Body of pancreas (tissue), 4 donors: ENCODE measurements at regions not wholly inside any gene's neighbourhood (a gene's known extent, or its start where the extent isn't known, plus 50 kb on each side); places are given as distances from the start of the nearest gene placed in this dataset.
"Not testable (repeated sequence)": the region's sequence is repeated elsewhere in the genome, so short reads cannot be mapped to it uniquely, and the experiment has no call there.

Source experiments
- ATAC-seq: fragments of 150-250 bp; one replicate; pipeline ENCODE4 v1.9.1; 2016
- DNase-seq, 4 donors: peaks; one replicate each; pipeline ENCODE4 v3.0.0-alpha.2; 2019
- H3K27ac ChIP-seq, 4 donors: fragments of 200-600 bp; sonication (generic); 1 replicate in 3 of 4; 2 replicates in 1 of 4; pipeline versions ENCODE4 v1.5.1 to v1.6.1; 2016 to 2019; ENCODE audit warnings: mild to moderate bottlenecking in 1 of 4, mixed read lengths in 1 of 4, moderate library complexity in 1 of 4
- H3K27me3 ChIP-seq, 2 donors: fragments of 200-600 bp; sonication (generic); one replicate each; pipeline ENCODE4 v1.6.0; 2016; ENCODE audit warnings: mild to moderate bottlenecking in 1 of 2
- H3K36me3 ChIP-seq, 2 donors: fragments of 200-600 bp; sonication (generic); replicated peaks in 1 of 2; 2 replicates each; pipeline ENCODE4 v1.5.1; 2016; ENCODE audit warnings: low read depth in 2 of 2; ENCODE audit not compliant: insufficient read depth in 1 of 2
- H3K4me1 ChIP-seq: fragments of 200-600 bp; sonication (generic); one replicate; pipeline ENCODE4 v1.6.0; 2016
- H3K4me3 ChIP-seq, 2 donors: fragments of 200-600 bp; sonication (generic); 1 replicate in 1 of 2; 2 replicates in 1 of 2; pipeline ENCODE4 v1.5.1; 2016 to 2019
- H3K9me3 ChIP-seq, 3 donors: fragments of 200-600 bp; sonication (generic); 1 replicate in 2 of 3; 2 replicates in 1 of 3; pipeline ENCODE4 v1.5.1; 2016
- CTCF ChIP-seq, 7 experiments: fragments of 450-650 bp in 4 of 7; fragments of 200-600 bp in 3 of 7; sonication (generic) in 3 of 7; IDR thresholded peaks; one replicate each; pipeline ENCODE4 v1.5.1; 2016 to 2019; ENCODE audit warnings: antibody characterized with exemption in 7 of 7
- POLR2A ChIP-seq, 3 donors: fragments of 450-650 bp; IDR thresholded peaks; one replicate each; pipeline ENCODE4 v1.6.1; 2016; ENCODE audit warnings: antibody characterized with exemption in 3 of 3, mild to moderate bottlenecking in 2 of 3
- WGBS, 2 donors: methylation state at CpG; one replicate each; pipeline ENCODE4 v1.1.5; 2017; 5-methylcytosine and 5-hydroxymethylcytosine counted together
- intact Hi-C: fragments of 100-400 bp; cut with DNase I; formaldehyde crosslinking; loops from one replicate; pipeline ENCODE4 v1.15.1; 2023

- Histone ChIP-seq H3K9me3 (no peaks in the 10 kb centered on the region), H3K27ac (no peak overlapping the region), H3K27me3 (no peaks in the 10 kb centered on the region), H3K4me1 (no peaks in the 10 kb centered on the region), H3K4me3 (no peak overlapping the region), H3K36me3 (no peaks in the 10 kb centered on the region)
- intact Hi-C loops, result no loop called here
- WGBS, 2 donors, result 65 to 73% methylated on average over 4 of the region's 4 CpGs
- no peak for DNase-seq
- ATAC-seq, result no peak
- TF ChIP-seq CTCF (IDR thresholded peaks at IDR 0.05) (no peak), POLR2A (IDR thresholded peaks at IDR 0.05) (no peak)
Measured at GRCh38 chr4:124157396-124158083, 555.0 kb downstream of the ANKRD50 start.

- no peak overlapping the region for H3K27ac ChIP-seq
- WGBS, 2 donors, result 85 to 98% methylated on average over 1 of the region's 1 CpG
- H3K9me3 ChIP-seq, result no peaks in the 10 kb centered on the region
- no peaks in the 10 kb centered on the region for H3K27me3 ChIP-seq
- TF ChIP-seq POLR2A (IDR thresholded peaks at IDR 0.05), result no peak
- no peak for TF ChIP-seq CTCF (IDR thresholded peaks at IDR 0.05)
- no peaks in the 10 kb centered on the region for H3K4me1 ChIP-seq
- no peak overlapping the region for H3K4me3 ChIP-seq
- no peaks in the 10 kb centered on the region for H3K36me3 ChIP-seq
- no peak for DNase-seq
- intact Hi-C loops, result no loop called here
- ATAC-seq, result no peak
Measured at GRCh38 chr4:124163401-124163800, 549.1 kb downstream of the ANKRD50 start.

GRCh38 chr4:124167602-124168001 lies 544.9 kb downstream of the ANKRD50 start:
- DNase-seq, result no peak
- no peak overlapping the region for H3K4me3 ChIP-seq
- H3K36me3 ChIP-seq, result no peaks in the 10 kb centered on the region
- H3K27me3 ChIP-seq, result no peaks in the 10 kb centered on the region
- no peak for TF ChIP-seq POLR2A (IDR thresholded peaks at IDR 0.05)
- TF ChIP-seq CTCF (IDR thresholded peaks at IDR 0.05), result no peak
- H3K4me1 ChIP-seq, result no peaks in the 10 kb centered on the region
- ATAC-seq, result no peak
- no peak overlapping the region for H3K27ac ChIP-seq
- WGBS, 2 donors, result 90% methylated on average over 2 of the region's 2 CpGs; no CpG with 5 or more reads in 1 of the 2 donors
- intact Hi-C loops, result no loop called here
- no peaks in the 10 kb centered on the region for H3K9me3 ChIP-seq

- H3K4me1 ChIP-seq, H3K27me3 ChIP-seq, DNase-seq, ATAC-seq, H3K36me3 ChIP-seq, H3K9me3 ChIP-seq, H3K4me3 ChIP-seq, H3K27ac ChIP-seq, intact Hi-C loops: not testable (repeated sequence)
- 50 to 55% methylated on average over 1 of the region's 1 CpG for WGBS, 2 donors
Measured at GRCh38 chr4:124169524-124169923, 543.0 kb downstream of the ANKRD50 start.

GRCh38 chr4:124173912-124174311 lies 538.6 kb downstream of the ANKRD50 start:
- DNase-seq (no peak), ATAC-seq (no peak)
- Histone ChIP-seq H3K9me3 (no peaks in the 10 kb centered on the region), H3K4me1 (no peaks in the 10 kb centered on the region), H3K4me3 (no peak overlapping the region), H3K27ac (no peak overlapping the region), H3K27me3 (no peaks in the 10 kb centered on the region), H3K36me3 (no peaks in the 10 kb centered on the region)
- intact Hi-C loops, result no loop called here
- TF ChIP-seq CTCF (IDR thresholded peaks at IDR 0.05), result no peak
- no peak for TF ChIP-seq POLR2A (IDR thresholded peaks at IDR 0.05)
- 70 to 87% methylated on average over 2 of the region's 2 CpGs for WGBS, 2 donors
